ENCODE measurements at regions not wholly inside any gene's neighbourhood (a gene's known extent, or its start where the extent isn't known, plus 50 kb on each side); places are given as distances from the start of the nearest gene placed in this dataset.

DNA sequence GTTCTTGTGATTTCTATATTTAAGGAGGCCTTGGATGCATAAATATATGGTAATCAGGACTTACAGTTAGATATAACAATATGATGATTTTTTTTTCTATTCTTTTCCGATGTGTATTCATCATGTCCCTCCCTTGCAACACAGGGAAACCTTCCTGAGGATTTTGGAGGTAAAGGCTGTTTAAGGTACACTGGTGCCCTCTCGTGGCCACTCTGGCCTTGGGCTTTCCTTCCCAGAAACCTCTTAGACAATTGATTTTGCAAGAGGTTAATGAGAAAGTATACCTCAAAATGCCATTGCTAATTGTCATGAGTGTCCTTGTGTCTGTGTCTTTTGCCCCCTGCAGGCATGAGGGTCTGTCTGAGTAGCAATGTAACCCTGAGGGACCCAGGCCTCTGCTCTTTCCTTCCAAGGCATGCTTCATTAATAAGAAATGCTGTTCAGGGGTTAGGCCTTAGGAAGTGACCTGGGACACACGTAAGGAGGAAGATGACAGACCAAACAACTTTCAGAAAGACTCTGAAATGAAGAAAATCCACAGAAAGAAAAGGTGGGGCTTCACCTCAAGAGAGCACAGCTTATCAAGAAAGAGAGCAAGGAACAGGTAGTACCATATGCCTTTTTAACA, 70.3 kb upstream of the PPP2R3A start:
- Histone ChIP-seq H3K9me3 (no peaks in the 10 kb centered on the region), H3K36me3 (ENCODE audit: low read depth) (no peaks in the 10 kb centered on the region), H3K4me3 (no peak overlapping the region), H3K4me1 (ENCODE audit: low read depth) (no peaks in the 10 kb centered on the region)
- TF ChIP-seq CTCF (IDR thresholded peaks at IDR 0.05): peak; percentile 23
- intact Hi-C loops (cut with DNase I, micrococcal nuclease): loop anchor here (1.0 to 10.0 kb wide), 3 partner anchors 159 to 1290 kb away; partner anchors contain the start of gene EPHB1 (in 1 of the 2)
- DNase-seq: peak in 2 of 3 donors; percentile 76 to 88
- peak; percentile 63 for ATAC-seq

GRCh38 chr3:135895734-135896121, 69.8 kb upstream of the PPP2R3A start:
- TF ChIP-seq CTCF (IDR thresholded peaks at IDR 0.05): no peak
- H3K4me3 ChIP-seq: no peak overlapping the region
- ATAC-seq (no peak), DNase-seq (no peak)
- no peaks in the 10 kb centered on the region for H3K9me3 ChIP-seq
- no peaks in the 10 kb centered on the region for H3K36me3 ChIP-seq (ENCODE audit: low read depth)
- intact Hi-C loops (cut with DNase I, micrococcal nuclease): loop anchor here (1.0 to 10.0 kb wide), 3 partner anchors 159 to 1291 kb away; partner anchors contain the start of gene EPHB1 (in 1 of the 2)
- H3K4me1 ChIP-seq (ENCODE audit: low read depth): no peaks in the 10 kb centered on the region

GRCh38 chr3:135896613-135897012, 68.9 kb upstream of the PPP2R3A start:
- DNase-seq (no peak), ATAC-seq (no peak)
- H3K4me1 ChIP-seq (ENCODE audit: low read depth): no peaks in the 10 kb centered on the region
- intact Hi-C loops (cut with DNase I, micrococcal nuclease): loop anchor here in 1 of 2 donors (10.0 kb wide), 2 partner anchors 1102 to 1292 kb away; partner anchors contain the start of gene EPHB1
- TF ChIP-seq CTCF (IDR thresholded peaks at IDR 0.05): no peak
- H3K4me3 ChIP-seq: no peak overlapping the region
- H3K36me3 ChIP-seq (ENCODE audit: low read depth): no peaks in the 10 kb centered on the region
- H3K9me3 ChIP-seq: no peaks in the 10 kb centered on the region

- ATAC-seq (no peak), DNase-seq (no peak)
- no peaks in the 10 kb centered on the region for H3K4me1 ChIP-seq (ENCODE audit: low read depth)
- intact Hi-C loops (cut with DNase I, micrococcal nuclease): loop anchor here in 1 of 2 donors (10.0 kb wide), 2 partner anchors 1103 to 1293 kb away; partner anchors contain the start of gene EPHB1
- TF ChIP-seq CTCF (IDR thresholded peaks at IDR 0.05): no peak
- no peaks in the 10 kb centered on the region for H3K9me3 ChIP-seq
- H3K4me3 ChIP-seq: no peak overlapping the region
- no peaks in the 10 kb centered on the region for H3K36me3 ChIP-seq (ENCODE audit: low read depth)
Measured at GRCh38 chr3:135897715-135898114, 67.8 kb upstream of the PPP2R3A start.

DNA sequence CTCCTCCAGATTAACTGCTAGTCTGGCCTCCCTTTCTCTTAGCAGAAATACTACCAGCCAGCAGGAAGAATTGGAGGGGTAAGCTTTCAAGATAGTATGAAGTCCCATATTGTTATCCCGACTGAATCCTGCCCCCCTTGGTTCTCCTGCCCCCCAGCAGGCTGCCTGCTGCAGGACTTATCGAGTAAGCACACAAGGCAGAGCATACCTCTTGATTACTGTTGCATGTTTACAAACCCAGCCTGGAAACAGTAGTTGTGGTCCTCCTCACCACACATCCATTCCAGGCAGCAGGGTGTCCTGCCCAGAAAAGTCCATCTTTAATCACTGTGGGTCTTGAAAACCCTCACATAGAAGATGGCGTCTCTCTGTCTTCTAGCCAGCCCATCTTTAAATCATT, 66.8 kb upstream of the PPP2R3A start:
- intact Hi-C loops (cut with DNase I, micrococcal nuclease): loop anchor here in 1 of 2 donors (10.0 kb wide), 2 partner anchors 1104 to 1294 kb away; partner anchors contain the start of gene EPHB1
- no peaks in the 10 kb centered on the region for H3K9me3 ChIP-seq
- no peak overlapping the region for H3K4me3 ChIP-seq
- no peaks in the 10 kb centered on the region for H3K4me1 ChIP-seq (ENCODE audit: low read depth)
- H3K36me3 ChIP-seq (ENCODE audit: low read depth): no peaks in the 10 kb centered on the region
- no peak for DNase-seq
- TF ChIP-seq CTCF (IDR thresholded peaks at IDR 0.05): no peak
- ATAC-seq: no peak

Data from mucosa of descending colon (tissue), 3 donors.